Vagina (tissue), 2 donors: ENCODE measurements at regions not wholly inside any gene's neighbourhood (a gene's known extent, or its start where the extent isn't known, plus 50 kb on each side); places are given as distances from the start of the nearest gene placed in this dataset.

Experiments used
- DNase-seq, 2 donors: peaks; one replicate each; pipeline ENCODE4 v3.0.0-alpha.2; 2017; ENCODE audit errors: extremely low spot score in 2 of 2
- H3K27ac ChIP-seq: fragments of 200-600 bp; sonication (generic); one replicate; pipeline ENCODE4 v1.5.1; 2019
- H3K27me3 ChIP-seq: fragments of 200-600 bp; sonication (generic); one replicate; pipeline ENCODE4 v1.5.1; 2019
- H3K36me3 ChIP-seq, 2 donors: fragments of 200-600 bp; sonication (generic); one replicate each; pipeline ENCODE4 v1.5.1; 2017 to 2019
- H3K4me1 ChIP-seq: fragments of 200-600 bp; sonication (generic); one replicate; pipeline ENCODE4 v1.5.1; 2019
- H3K4me3 ChIP-seq, 2 donors: fragments of 200-600 bp; sonication (generic); 1 replicate in 1 of 2; 2 replicates in 1 of 2; pipeline ENCODE4 v1.5.1; 2016 to 2019
- H3K9me3 ChIP-seq: fragments of 200-600 bp; sonication (generic); one replicate; pipeline ENCODE4 v1.5.1; 2019
- CTCF ChIP-seq, 3 experiments: fragments of 450-650 bp in 2 of 3; fragments of 200-600 bp in 1 of 3; sonication (generic) in 1 of 3; IDR thresholded peaks; one replicate each; pipeline ENCODE4 v1.5.1; 2017 to 2019; ENCODE audit warnings: antibody characterized with exemption in 3 of 3, mild to moderate bottlenecking in 2 of 3, moderate library complexity in 2 of 3
- POLR2A ChIP-seq, 2 donors: fragments of 450-650 bp; IDR thresholded peaks; one replicate each; pipeline ENCODE4 v1.6.1; 2017; ENCODE audit warnings: antibody characterized with exemption in 2 of 2, mild to moderate bottlenecking in 2 of 2, moderate library complexity in 2 of 2
- POLR2AphosphoS5 ChIP-seq, 2 donors: sonication (generic); formaldehyde crosslinking; IDR thresholded peaks; one replicate each; pipeline ENCODE4 v1.9.0; 2017; ENCODE audit warnings: antibody characterized with exemption in 2 of 2, mild to moderate bottlenecking in 2 of 2, low read depth in 1 of 2; ENCODE audit not compliant: insufficient read depth in 1 of 2
- intact Hi-C: fragments of 100-400 bp; cut with DNase I; formaldehyde crosslinking; loops from one replicate; pipeline ENCODE4 v1.15.1; 2023

- Histone ChIP-seq H3K27ac (no peak overlapping the region), H3K36me3 (no peaks in the 10 kb centered on the region), H3K4me3 (no peak overlapping the region), H3K4me1 (no peaks in the 10 kb centered on the region), H3K27me3 (no peaks in the 10 kb centered on the region), H3K9me3 (no peaks in the 10 kb centered on the region)
- no peak for DNase-seq
- TF ChIP-seq CTCF (IDR thresholded peaks at IDR 0.05) (no peak), POLR2AphosphoS5 (IDR thresholded peaks at IDR 0.05; ENCODE audit: insufficient read depth in 1 of 2, low read depth in 1 of 2) (no peak), POLR2A (IDR thresholded peaks at IDR 0.05) (no peak)
- intact Hi-C loops = no loop called here
These were observed 1368.4 kb upstream of the CELF4 start for GRCh38 chr18:38933910-38934510.

- no peaks in the 10 kb centered on the region for H3K4me1 ChIP-seq
- DNase-seq = no peak
- TF ChIP-seq CTCF (IDR thresholded peaks at IDR 0.05) (no peak), POLR2AphosphoS5 (IDR thresholded peaks at IDR 0.05; ENCODE audit: insufficient read depth in 1 of 2, low read depth in 1 of 2) (no peak)
- no peaks in the 10 kb centered on the region for H3K9me3 ChIP-seq
- H3K27ac ChIP-seq = no peak overlapping the region
- no peaks in the 10 kb centered on the region for H3K36me3 ChIP-seq
- intact Hi-C loops = no loop called here
- H3K27me3 ChIP-seq = no peaks in the 10 kb centered on the region
- H3K4me3 ChIP-seq = no peak overlapping the region
These were observed 1367.7 kb upstream of the CELF4 start for GRCh38 chr18:38933322-38933721.

- H3K4me1 ChIP-seq = no peaks in the 10 kb centered on the region
- TF ChIP-seq POLR2A (IDR thresholded peaks at IDR 0.05) (no peak), CTCF (IDR thresholded peaks at IDR 0.05) (no peak), POLR2AphosphoS5 (IDR thresholded peaks at IDR 0.05; ENCODE audit: insufficient read depth in 1 of 2, low read depth in 1 of 2) (no peak)
- no peak overlapping the region for H3K27ac ChIP-seq
- no peaks in the 10 kb centered on the region for H3K27me3 ChIP-seq
- no peaks in the 10 kb centered on the region for H3K9me3 ChIP-seq
- no peak overlapping the region for H3K4me3 ChIP-seq
- no peaks in the 10 kb centered on the region for H3K36me3 ChIP-seq
- DNase-seq = no peak
- intact Hi-C loops = no loop called here
These were observed 1367.2 kb upstream of the CELF4 start for GRCh38 chr18:38932752-38933151.

- DNase-seq = no peak
- Histone ChIP-seq H3K27ac (no peak overlapping the region), H3K27me3 (no peaks in the 10 kb centered on the region), H3K4me1 (no peaks in the 10 kb centered on the region), H3K4me3 (no peak overlapping the region), H3K9me3 (no peaks in the 10 kb centered on the region), H3K36me3 (no peaks in the 10 kb centered on the region)
- TF ChIP-seq CTCF (IDR thresholded peaks at IDR 0.05) = no peak
- no peak for TF ChIP-seq POLR2A (IDR thresholded peaks at IDR 0.05)
- no peak for TF ChIP-seq POLR2AphosphoS5 (IDR thresholded peaks at IDR 0.05; ENCODE audit: insufficient read depth in 1 of 2, low read depth in 1 of 2)
- intact Hi-C loops = no loop called here
These were observed 1366.1 kb upstream of the CELF4 start for GRCh38 chr18:38931754-38932050.

GRCh38 chr18:38930881-38931753 lies 1365.5 kb upstream of the CELF4 start:
- no peak for DNase-seq
- no peak overlapping the region for H3K4me3 ChIP-seq
- intact Hi-C loops = no loop called here

More at GRCh38 chr18:38930881-38931753, 1365.5 kb upstream of the CELF4 start:
- Histone ChIP-seq H3K4me1 (no peaks in the 10 kb centered on the region), H3K9me3 (no peaks in the 10 kb centered on the region), H3K27ac (no peak overlapping the region), H3K27me3 (no peaks in the 10 kb centered on the region), H3K36me3 (no peaks in the 10 kb centered on the region)
- TF ChIP-seq CTCF (IDR thresholded peaks at IDR 0.05) = no peak
